ENCODE measurements at regions not wholly inside any gene's neighbourhood (a gene's known extent, or its start where the extent isn't known, plus 50 kb on each side); places are given as distances from the start of the nearest gene placed in this dataset.
"Not testable (repeated sequence)": the region's sequence is repeated elsewhere in the genome, so short reads cannot be mapped to it uniquely, and the experiment has no call there.

GRCh38 chrX:1906028-1906427 is 291.2 kb downstream of the ASMT start:
- DNase-seq (ENCODE audit: extremely low read depth, low read depth): no peak
- TF ChIP-seq CTCF (IDR thresholded peaks at IDR 0.05; ENCODE audit: low read depth, low read length): no peak

- DNase-seq (ENCODE audit: extremely low read depth, low read depth): not testable (repeated sequence)
Observed at GRCh38 chrX:1908996-1909395, 294.1 kb downstream of the ASMT start.

GRCh38 chrX:1909419-1910206 is 294.8 kb downstream of the ASMT start:
- no peak for TF ChIP-seq CTCF (IDR thresholded peaks at IDR 0.05; ENCODE audit: low read depth, low read length)
- DNase-seq (ENCODE audit: extremely low read depth, low read depth): no peak

- DNase-seq (ENCODE audit: extremely low read depth, low read depth): no peak
- TF ChIP-seq CTCF (IDR thresholded peaks at IDR 0.05; ENCODE audit: low read depth, low read length): no peak
Observed at GRCh38 chrX:1910207-1910470, 295.3 kb downstream of the ASMT start.

GRCh38 chrX:1911401-1912128 is 296.7 kb downstream of the ASMT start:
- no peak for DNase-seq (ENCODE audit: extremely low read depth, low read depth)
- TF ChIP-seq CTCF (IDR thresholded peaks at IDR 0.05; ENCODE audit: low read depth, low read length): no peak

- no peak for DNase-seq (ENCODE audit: extremely low read depth, low read depth)
- TF ChIP-seq CTCF (IDR thresholded peaks at IDR 0.05; ENCODE audit: low read depth, low read length): no peak
Observed at GRCh38 chrX:1912193-1912592, 297.3 kb downstream of the ASMT start.

GRCh38 chrX:1914606-1915365 is 299.9 kb downstream of the ASMT start:
- no peak for TF ChIP-seq CTCF (IDR thresholded peaks at IDR 0.05; ENCODE audit: low read depth, low read length)
- no peak for DNase-seq (ENCODE audit: extremely low read depth, low read depth)
